ENCODE measurements at regions not wholly inside any gene's neighbourhood (a gene's known extent, or its start where the extent isn't known, plus 50 kb on each side); places are given as distances from the start of the nearest gene placed in this dataset.

- no peak overlapping the region for H3K4me2 ChIP-seq
- no peak for ATAC-seq
- H3K9me3 ChIP-seq: no peaks in the 10 kb centered on the region
- TF ChIP-seq GATA3 (IDR thresholded peaks at IDR 0.05; ENCODE audit: borderline replicate concordance) (no peak), HOXB13 (CRISPR knock-in tag; IDR thresholded peaks at IDR 0.05; ENCODE audit: low read depth) (no peak), RAD21 (conservative IDR thresholded peaks at IDR 0.05 in 1 of 2, IDR thresholded peaks at IDR 0.05 in 1 of 2) (no peak), POLR2AphosphoS2 (conservative IDR thresholded peaks at IDR 0.05; ENCODE audit: low read length) (no peak)
- DNase-seq (ENCODE audit: low read depth in 1 of 2, low spot score in 1 of 2): no peak
- no peak overlapping the region for H3K4me3 ChIP-seq
- ChIA-PET CTCF (no interaction called here), POLR2A (no interaction called here)
- no peak for FAIRE-seq
- no peak overlapping the region for H3K27ac ChIP-seq
- H3K4me1 ChIP-seq: no peaks in the 10 kb centered on the region
- WGBS (ENCODE audit: missing lambda C conversion rate): 44% methylated on average over 2 of the region's 2 CpGs
These were observed 311.8 kb downstream of the PLPP3 start for GRCh38 chr1:56267611-56268010.

GRCh38 chr1:56266359-56266758 is 313.0 kb downstream of the PLPP3 start:
- no peak for FAIRE-seq

DNA sequence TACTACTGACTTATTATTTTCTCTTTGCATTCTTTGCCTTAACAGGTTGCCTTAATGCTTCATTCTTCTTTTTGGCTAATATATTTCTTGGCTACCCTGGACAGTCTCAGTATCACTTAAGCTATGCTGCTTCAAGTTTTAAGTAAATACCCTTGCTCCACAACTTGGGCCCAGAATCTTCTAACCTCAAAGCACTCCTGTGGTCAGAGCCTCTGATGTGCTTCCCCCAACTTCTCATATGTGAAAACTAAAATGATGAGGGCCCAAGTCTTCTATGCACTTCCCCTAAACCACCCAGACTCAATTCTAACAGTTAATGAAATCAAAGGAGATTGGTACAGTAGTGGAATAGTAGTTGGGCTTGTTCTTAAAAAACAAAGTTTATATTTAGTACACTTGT is 314.1 kb downstream of the PLPP3 start:
- Histone ChIP-seq H3K4me2 (no peak overlapping the region), H3K4me3 (no peak overlapping the region), H3K9me3 (0 out of 3 replicates have a peak, but pooled peaks cover 2% of the 10 kb centered on the region), H3K4me1 (no peaks in the 10 kb centered on the region), H3K27ac (no peak overlapping the region)
- DNase-seq (ENCODE audit: low read depth in 1 of 2, low spot score in 1 of 2) (no peak), FAIRE-seq (no peak), ATAC-seq (no peak)
- CTCF ChIA-PET: no interaction called here
- POLR2A ChIA-PET: no interaction called here
- no peak for TF ChIP-seq SREBF2 (IDR thresholded peaks at IDR 0.05)
- no peak for TF ChIP-seq SMC3 (IDR thresholded peaks at IDR 0.05)
- no peak for TF ChIP-seq POLR2A (IDR thresholded peaks at IDR 0.05; ENCODE audit: low read length)
- no peak for TF ChIP-seq NPAS2 (CRISPR knock-in tag; IDR thresholded peaks at IDR 0.05; ENCODE audit: borderline replicate concordance)
- no peak for TF ChIP-seq ZFP36 (IDR thresholded peaks at IDR 0.05; ENCODE audit: borderline replicate concordance, partially characterized antibody)
- TF ChIP-seq ZNF302 (CRISPR knock-in tag; IDR thresholded peaks at IDR 0.05): no peak
- no peak for TF ChIP-seq CBX8 (IDR thresholded peaks at IDR 0.05)
- no peak for TF ChIP-seq NFE2L2 (conservative IDR thresholded peaks at IDR 0.05; ENCODE audit: low read length)
- TF ChIP-seq KDM1A (IDR thresholded peaks at IDR 0.05; ENCODE audit: low read depth): no peak
- TF ChIP-seq RCOR1 (IDR thresholded peaks at IDR 0.05; ENCODE audit: low read depth, low read length): no peak
- no peak for TF ChIP-seq CHD2 (IDR thresholded peaks at IDR 0.05; ENCODE audit: low read length, partially characterized antibody)
- TF ChIP-seq FOSL2 (IDR thresholded peaks at IDR 0.05): no peak
- TF ChIP-seq FOSL2 (CRISPR knock-in tag; IDR thresholded peaks at IDR 0.05): no peak
- TF ChIP-seq, protein P1, sequence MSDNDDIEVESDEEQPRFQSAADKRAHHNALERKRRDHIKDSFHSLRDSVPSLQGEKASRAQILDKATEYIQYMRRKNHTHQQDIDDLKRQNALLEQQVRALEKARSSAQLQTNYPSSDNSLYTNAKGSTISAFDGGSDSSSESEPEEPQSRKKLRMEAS (IDR thresholded peaks at IDR 0.05): no peak

More at GRCh38 chr1:56266359-56266758, 313.0 kb downstream of the PLPP3 start:
- Histone ChIP-seq H3K4me3 (no peak overlapping the region), H3K4me2 (no peak overlapping the region), H3K27ac (no peak overlapping the region), H3K4me1 (no peaks in the 10 kb centered on the region), H3K9me3 (no peaks in the 10 kb centered on the region)
- WGBS (ENCODE audit: missing lambda C conversion rate): 66% methylated on average over 3 of the region's 3 CpGs
- ATAC-seq (no peak), DNase-seq (ENCODE audit: low read depth in 1 of 2, low spot score in 1 of 2) (no peak)
- CTCF ChIA-PET: no interaction called here
- POLR2A ChIA-PET: no interaction called here
- TF ChIP-seq JUNB (IDR thresholded peaks at IDR 0.05) (no peak), EHF (CRISPR knock-in tag; IDR thresholded peaks at IDR 0.05) (no peak), RFX5 (IDR thresholded peaks at IDR 0.05) (no peak), CHD4 (IDR thresholded peaks at IDR 0.05; ENCODE audit: borderline replicate concordance) (no peak), ZFP36 (IDR thresholded peaks at IDR 0.05; ENCODE audit: borderline replicate concordance, partially characterized antibody) (no peak), JUN (IDR thresholded peaks at IDR 0.05) (no peak), NR3C1 (IDR thresholded peaks at IDR 0.05) (no peak), NPAS2 (CRISPR knock-in tag; IDR thresholded peaks at IDR 0.05; ENCODE audit: borderline replicate concordance) (no peak), MYC (IDR thresholded peaks at IDR 0.05; ENCODE audit: borderline replicate concordance, low read length) (no peak), NFE2L2 (conservative IDR thresholded peaks at IDR 0.05; ENCODE audit: low read length) (no peak)
- TF ChIP-seq, protein P2, sequence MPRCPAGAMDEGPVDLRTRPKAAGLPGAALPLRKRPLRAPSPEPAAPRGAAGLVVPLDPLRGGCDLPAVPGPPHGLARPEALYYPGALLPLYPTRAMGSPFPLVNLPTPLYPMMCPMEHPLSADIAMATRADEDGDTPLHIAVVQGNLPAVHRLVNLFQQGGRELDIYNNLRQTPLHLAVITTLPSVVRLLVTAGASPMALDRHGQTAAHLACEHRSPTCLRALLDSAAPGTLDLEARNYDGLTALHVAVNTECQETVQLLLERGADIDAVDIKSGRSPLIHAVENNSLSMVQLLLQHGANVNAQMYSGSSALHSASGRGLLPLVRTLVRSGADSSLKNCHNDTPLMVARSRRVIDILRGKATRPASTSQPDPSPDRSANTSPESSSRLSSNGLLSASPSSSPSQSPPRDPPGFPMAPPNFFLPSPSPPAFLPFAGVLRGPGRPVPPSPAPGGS (IDR thresholded peaks at IDR 0.05): no peak
